DND-41 (cell line): ENCODE measurements at regions not wholly inside any gene's neighbourhood (a gene's known extent, or its start where the extent isn't known, plus 50 kb on each side); places are given as distances from the start of the nearest gene placed in this dataset.

ENCODE experiments used
- ATAC-seq: fragments of 200-7000 bp; cut with Tn5 transposase; 3 replicates; pipeline ENCODE4 v1.9.1; 2021; ENCODE audit warnings: low read depth; ENCODE audit not compliant: insufficient read depth
- DNase-seq: peaks from one replicate; pipeline ENCODE4 v3.0.0-alpha.2; 2020
- H2AFZ ChIP-seq: 2 replicates; pipeline ENCODE4 v1.6.0; 2012; ENCODE audit warnings: low read depth, low read length
- H3K27ac ChIP-seq: 2 replicates; pipeline ENCODE4 v1.5.1; 2012; ENCODE audit warnings: low read length, inconsistent platforms
- H3K27me3 ChIP-seq: fragments of 200-600 bp; sonication (generic); 2 replicates; pipeline ENCODE4 v1.6.0; 2012; ENCODE audit warnings: low read length, mild to moderate bottlenecking, inconsistent platforms; ENCODE audit not compliant: insufficient read depth, poor library complexity
- H3K36me3 ChIP-seq: 2 replicates; pipeline ENCODE4 v1.5.1; 2012; ENCODE audit warnings: low read length, inconsistent platforms; ENCODE audit not compliant: insufficient read depth
- H3K4me1 ChIP-seq: 2 replicates; pipeline ENCODE4 v1.5.1; 2012; ENCODE audit warnings: mild to moderate bottlenecking, low read length; ENCODE audit not compliant: insufficient read depth
- H3K4me2 ChIP-seq: 2 replicates; pipeline ENCODE4 v1.6.0; 2012; ENCODE audit warnings: mild to moderate bottlenecking, moderate library complexity, low read length, inconsistent platforms; ENCODE audit not compliant: insufficient read depth
- H3K4me3 ChIP-seq, 2 experiments: fragments of 200-600 bp in 1 of 2; shearing (Covaris generic) in 1 of 2; 2 replicates each; pipeline ENCODE4 v1.5.1; 2012 to 2016; ENCODE audit warnings: inconsistent platforms in 2 of 2, low read length in 2 of 2, mild to moderate bottlenecking in 2 of 2, low read depth in 1 of 2, moderate library complexity in 1 of 2
- H3K79me2 ChIP-seq: 2 replicates; pipeline ENCODE4 v1.6.0; 2012; ENCODE audit warnings: low read length, inconsistent platforms; ENCODE audit not compliant: insufficient read depth
- H3K9ac ChIP-seq: 2 replicates; pipeline ENCODE4 v1.6.0; 2012; ENCODE audit warnings: low read depth, mild to moderate bottlenecking, inconsistent platforms, low read length, moderate library complexity
- H3K9me3 ChIP-seq: 2 replicates; pipeline ENCODE4 v1.5.1; 2012; ENCODE audit warnings: low read length, moderate library complexity, mild to moderate bottlenecking, inconsistent platforms; ENCODE audit not compliant: insufficient read depth, severe bottlenecking
- H4K20me1 ChIP-seq: 2 replicates; pipeline ENCODE4 v1.6.0; 2012; ENCODE audit warnings: low read length; ENCODE audit not compliant: insufficient read depth
- EZH2 ChIP-seq: IDR thresholded peaks from 3 replicates; pipeline ENCODE4 v1.6.1; 2012; ENCODE audit warnings: borderline replicate concordance, low read depth, mild to moderate bottlenecking, moderate library complexity, low read length, inconsistent platforms; ENCODE audit not compliant: severe bottlenecking
- TF ChIP-seq, protein P1 (sequence below): IDR thresholded peaks from 2 replicates; pipeline ENCODE4 v1.5.1; 2012; ENCODE audit warnings: borderline replicate concordance, low read length, moderate library complexity, mild to moderate bottlenecking; ENCODE audit not compliant: poor library complexity, severe bottlenecking; ENCODE audit errors: extremely low read depth

- Histone ChIP-seq H3K36me3 (no peaks in the 10 kb centered on the region), H3K79me2 (no peaks in the 10 kb centered on the region), H3K4me1 (no peaks in the 10 kb centered on the region), H3K4me2 (no peak overlapping the region), H3K9me3 (no peaks in the 10 kb centered on the region), H3K9ac (no peak overlapping the region), H3K27me3 (no peaks in the 10 kb centered on the region), H2AFZ (no peak overlapping the region), H4K20me1 (no peaks in the 10 kb centered on the region), H3K4me3 (no peak overlapping the region), H3K27ac (no peak overlapping the region)
- TF ChIP-seq, protein P1, sequence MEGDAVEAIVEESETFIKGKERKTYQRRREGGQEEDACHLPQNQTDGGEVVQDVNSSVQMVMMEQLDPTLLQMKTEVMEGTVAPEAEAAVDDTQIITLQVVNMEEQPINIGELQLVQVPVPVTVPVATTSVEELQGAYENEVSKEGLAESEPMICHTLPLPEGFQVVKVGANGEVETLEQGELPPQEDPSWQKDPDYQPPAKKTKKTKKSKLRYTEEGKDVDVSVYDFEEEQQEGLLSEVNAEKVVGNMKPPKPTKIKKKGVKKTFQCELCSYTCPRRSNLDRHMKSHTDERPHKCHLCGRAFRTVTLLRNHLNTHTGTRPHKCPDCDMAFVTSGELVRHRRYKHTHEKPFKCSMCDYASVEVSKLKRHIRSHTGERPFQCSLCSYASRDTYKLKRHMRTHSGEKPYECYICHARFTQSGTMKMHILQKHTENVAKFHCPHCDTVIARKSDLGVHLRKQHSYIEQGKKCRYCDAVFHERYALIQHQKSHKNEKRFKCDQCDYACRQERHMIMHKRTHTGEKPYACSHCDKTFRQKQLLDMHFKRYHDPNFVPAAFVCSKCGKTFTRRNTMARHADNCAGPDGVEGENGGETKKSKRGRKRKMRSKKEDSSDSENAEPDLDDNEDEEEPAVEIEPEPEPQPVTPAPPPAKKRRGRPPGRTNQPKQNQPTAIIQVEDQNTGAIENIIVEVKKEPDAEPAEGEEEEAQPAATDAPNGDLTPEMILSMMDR: no peak
- no peak for TF ChIP-seq EZH2
- ATAC-seq (no peak), DNase-seq (no peak)
Observed at GRCh38 chr5:130797303-130797702, 367.8 kb downstream of the HINT1 start.

DNA sequence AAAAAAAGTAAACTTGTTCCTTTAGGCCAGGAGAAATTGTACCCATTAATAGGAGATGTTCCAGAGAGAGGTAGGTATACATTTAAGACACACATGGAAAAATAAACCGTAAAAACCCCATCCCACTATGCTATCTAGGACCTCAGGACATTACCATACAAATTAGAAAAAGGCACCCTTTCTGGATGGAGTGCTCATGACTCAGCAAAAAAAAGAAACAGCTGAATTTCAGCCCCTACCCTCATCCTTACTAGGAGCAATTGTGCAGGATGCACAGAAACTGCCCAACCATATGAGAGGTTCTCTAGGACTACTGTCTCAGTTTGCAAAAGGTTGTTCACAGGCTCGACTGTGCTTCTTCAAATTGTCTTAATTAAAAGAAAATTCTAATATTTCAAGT lies 368.2 kb downstream of the HINT1 start:
- H3K36me3 ChIP-seq: no peaks in the 10 kb centered on the region
- H3K4me2 ChIP-seq: no peak overlapping the region
- H3K27ac ChIP-seq: no peak overlapping the region
- H3K4me3 ChIP-seq: no peak overlapping the region
- H4K20me1 ChIP-seq: no peaks in the 10 kb centered on the region
- H3K4me1 ChIP-seq: no peaks in the 10 kb centered on the region
- no peak overlapping the region for H3K9ac ChIP-seq
- ATAC-seq (no peak), DNase-seq (no peak)
- no peak overlapping the region for H2AFZ ChIP-seq
- H3K27me3 ChIP-seq: no peaks in the 10 kb centered on the region
- TF ChIP-seq, protein P1: no peak
- TF ChIP-seq EZH2: no peak
- no peaks in the 10 kb centered on the region for H3K79me2 ChIP-seq
- no peaks in the 10 kb centered on the region for H3K9me3 ChIP-seq

GRCh38 chr5:130796032-130796431 lies 369.0 kb downstream of the HINT1 start:
- ATAC-seq (no peak), DNase-seq (no peak)
- no peak overlapping the region for H2AFZ ChIP-seq
- no peaks in the 10 kb centered on the region for H3K36me3 ChIP-seq
- no peak overlapping the region for H3K9ac ChIP-seq
- H3K27ac ChIP-seq: no peak overlapping the region
- no peaks in the 10 kb centered on the region for H3K27me3 ChIP-seq
- TF ChIP-seq, protein P1: no peak
- TF ChIP-seq EZH2: no peak
- no peaks in the 10 kb centered on the region for H3K4me1 ChIP-seq
- no peaks in the 10 kb centered on the region for H4K20me1 ChIP-seq
- H3K4me2 ChIP-seq: no peak overlapping the region
- no peak overlapping the region for H3K4me3 ChIP-seq
- H3K79me2 ChIP-seq: no peaks in the 10 kb centered on the region
- H3K9me3 ChIP-seq: no peaks in the 10 kb centered on the region

DNA sequence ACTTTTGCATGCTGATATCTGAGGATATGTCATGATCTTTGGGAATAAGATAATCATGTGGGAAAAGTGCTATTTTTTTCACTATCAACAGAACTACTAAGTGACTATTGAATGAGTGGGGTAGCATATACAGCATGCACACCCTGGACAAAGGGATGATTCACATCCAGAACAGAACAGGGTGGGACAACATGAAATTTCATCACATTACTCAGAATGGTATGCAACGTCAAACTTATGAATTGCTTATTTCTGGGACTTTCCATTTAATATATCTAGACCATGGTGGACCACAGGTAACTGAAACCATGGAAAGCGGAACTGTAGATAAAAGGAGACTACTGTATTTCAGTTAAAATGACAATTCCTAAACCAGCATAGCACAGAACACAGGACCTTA lies 370.0 kb downstream of the HINT1 start:
- Histone ChIP-seq H2AFZ (no peak overlapping the region), H3K27me3 (no peaks in the 10 kb centered on the region), H3K4me2 (no peak overlapping the region), H4K20me1 (no peaks in the 10 kb centered on the region), H3K4me1 (no peaks in the 10 kb centered on the region), H3K9me3 (no peaks in the 10 kb centered on the region), H3K36me3 (no peaks in the 10 kb centered on the region), H3K4me3 (no peak overlapping the region), H3K79me2 (no peaks in the 10 kb centered on the region), H3K27ac (no peak overlapping the region), H3K9ac (no peak overlapping the region)
- ATAC-seq (no peak), DNase-seq (no peak)
- TF ChIP-seq, protein P1: no peak
- no peak for TF ChIP-seq EZH2
